ENCODE measurements at regions not wholly inside any gene's neighbourhood (a gene's known extent, or its start where the extent isn't known, plus 50 kb on each side); places are given as distances from the start of the nearest gene placed in this dataset.
A peak's percentile ranks its signal among the peaks of the same experiment; 100 is the strongest.

GRCh38 chr15:35290301-35290721 is 205.2 kb upstream of the NANOGP8 start:
- TF ChIP-seq CTCF (conservative IDR thresholded peaks at IDR 0.05 in 1 of 2, IDR thresholded peaks at IDR 0.05 in 1 of 2; ENCODE audit: low read depth in 1 of 2, low read length in 2 of 2) (no peak), EZH2 (IDR thresholded peaks at IDR 0.05; ENCODE audit: low read length, missing control alignments) (no peak)
- Histone ChIP-seq H3K4me2 (ENCODE audit: extremely low read depth, insufficient read depth, low read length) (no peak overlapping the region), H3K9ac (ENCODE audit: insufficient read depth, low read length) (no peak overlapping the region), H3K27me3 (ENCODE audit: control insufficient read depth, insufficient read depth, low read length) (no peaks in the 10 kb centered on the region), H3K36me3 (ENCODE audit: control insufficient read depth, insufficient read depth, low read length) (no peaks in the 10 kb centered on the region), H3K79me2 (ENCODE audit: control insufficient read depth, insufficient read depth, low read length) (no peaks in the 10 kb centered on the region), H3K9me3 (ENCODE audit: control insufficient read depth, insufficient read depth, low read depth, low read length) (no peaks in the 10 kb centered on the region), H3K27ac (ENCODE audit: insufficient read depth, low read length) (no peak overlapping the region), H4K20me1 (ENCODE audit: control insufficient read depth, extremely low read depth, insufficient read depth, low read length) (no peaks in the 10 kb centered on the region), H3K4me1 (ENCODE audit: control insufficient read depth, extremely low read depth, insufficient read depth, low read length) (peaks cover 7% of the 10 kb centered on the region), H2AFZ (ENCODE audit: low read length) (no peak overlapping the region), H3K4me3 (replicated peaks in 1 of 4; ENCODE audit: control extremely low read depth in 1 of 4, insufficient read depth in 1 of 4, low read depth in 3 of 4, low read length in 4 of 4) (no peak overlapping the region)
- no peak for DNase-seq (ENCODE audit: low read depth in 2 of 2)

- Histone ChIP-seq H3K4me3 (replicated peaks in 1 of 4; ENCODE audit: control extremely low read depth in 1 of 4, insufficient read depth in 1 of 4, low read depth in 3 of 4, low read length in 4 of 4) (no peak overlapping the region), H3K4me1 (ENCODE audit: control insufficient read depth, extremely low read depth, insufficient read depth, low read length) (peaks cover 7% of the 10 kb centered on the region), H3K79me2 (ENCODE audit: control insufficient read depth, insufficient read depth, low read length) (no peaks in the 10 kb centered on the region), H4K20me1 (ENCODE audit: control insufficient read depth, extremely low read depth, insufficient read depth, low read length) (no peaks in the 10 kb centered on the region), H3K27me3 (ENCODE audit: control insufficient read depth, insufficient read depth, low read length) (no peaks in the 10 kb centered on the region), H3K36me3 (ENCODE audit: control insufficient read depth, insufficient read depth, low read length) (no peaks in the 10 kb centered on the region), H2AFZ (ENCODE audit: low read length) (no peak overlapping the region), H3K27ac (ENCODE audit: insufficient read depth, low read length) (no peak overlapping the region), H3K4me2 (ENCODE audit: extremely low read depth, insufficient read depth, low read length) (no peak overlapping the region), H3K9ac (ENCODE audit: insufficient read depth, low read length) (no peak overlapping the region), H3K9me3 (ENCODE audit: control insufficient read depth, insufficient read depth, low read depth, low read length) (no peaks in the 10 kb centered on the region)
- TF ChIP-seq EZH2 (IDR thresholded peaks at IDR 0.05; ENCODE audit: low read length, missing control alignments) (no peak), CTCF (conservative IDR thresholded peaks at IDR 0.05 in 1 of 2, IDR thresholded peaks at IDR 0.05 in 1 of 2; ENCODE audit: low read depth in 1 of 2, low read length in 2 of 2) (peak; percentile 89 to 93)
- peak; percentile 63 to 86 for DNase-seq (ENCODE audit: low read depth in 2 of 2)
These were observed 204.0 kb upstream of the NANOGP8 start for GRCh38 chr15:35289024-35289617.

- Histone ChIP-seq H3K9ac (ENCODE audit: insufficient read depth, low read length) (no peak overlapping the region), H3K4me2 (ENCODE audit: extremely low read depth, insufficient read depth, low read length) (no peak overlapping the region), H3K27me3 (ENCODE audit: control insufficient read depth, insufficient read depth, low read length) (no peaks in the 10 kb centered on the region), H3K27ac (ENCODE audit: insufficient read depth, low read length) (no peak overlapping the region), H3K9me3 (ENCODE audit: control insufficient read depth, insufficient read depth, low read depth, low read length) (no peaks in the 10 kb centered on the region), H4K20me1 (ENCODE audit: control insufficient read depth, extremely low read depth, insufficient read depth, low read length) (no peaks in the 10 kb centered on the region), H3K79me2 (ENCODE audit: control insufficient read depth, insufficient read depth, low read length) (no peaks in the 10 kb centered on the region), H2AFZ (ENCODE audit: low read length) (no peak overlapping the region), H3K4me1 (ENCODE audit: control insufficient read depth, extremely low read depth, insufficient read depth, low read length) (peaks cover 4% of the 10 kb centered on the region), H3K36me3 (ENCODE audit: control insufficient read depth, insufficient read depth, low read length) (no peaks in the 10 kb centered on the region), H3K4me3 (replicated peaks in 1 of 4; ENCODE audit: control extremely low read depth in 1 of 4, insufficient read depth in 1 of 4, low read depth in 3 of 4, low read length in 4 of 4) (no peak overlapping the region)
- TF ChIP-seq CTCF (conservative IDR thresholded peaks at IDR 0.05 in 1 of 2, IDR thresholded peaks at IDR 0.05 in 1 of 2; ENCODE audit: low read depth in 1 of 2, low read length in 2 of 2) (no peak), EZH2 (IDR thresholded peaks at IDR 0.05; ENCODE audit: low read length, missing control alignments) (no peak)
- no peak for DNase-seq (ENCODE audit: low read depth in 2 of 2)
These were observed 203.5 kb upstream of the NANOGP8 start for GRCh38 chr15:35288580-35288979.
